ENCODE measurements at regions not wholly inside any gene's neighbourhood (a gene's known extent, or its start where the extent isn't known, plus 50 kb on each side); places are given as distances from the start of the nearest gene placed in this dataset.

DNA sequence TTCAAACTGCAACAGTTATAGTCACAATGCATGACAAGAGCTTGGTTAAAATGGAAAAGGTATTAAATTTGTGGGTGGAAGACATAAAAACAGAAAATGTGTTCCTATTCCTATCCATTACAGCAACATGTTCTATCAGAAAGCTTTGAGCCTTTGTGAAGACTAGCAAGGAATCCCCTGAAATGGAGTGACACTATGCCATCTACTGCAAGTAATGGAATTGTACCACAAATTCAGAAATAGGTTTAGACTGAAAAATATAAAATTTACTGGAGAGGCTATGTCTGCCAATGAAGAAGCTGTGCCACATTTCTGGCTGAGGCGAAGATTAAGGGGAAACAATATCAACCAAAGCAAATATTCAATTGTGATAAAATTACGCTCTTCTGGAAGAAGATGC is 247.9 kb downstream of the ADAM29 start:
- TF ChIP-seq POLR2AphosphoS5 (IDR thresholded peaks at IDR 0.05; ENCODE audit: low read depth, low read length) (no peak), SP1 (IDR thresholded peaks at IDR 0.05; ENCODE audit: low read depth) (no peak), POLR2A (IDR thresholded peaks at IDR 0.05; ENCODE audit: borderline replicate concordance, extremely low read depth, insufficient read depth, insufficient read length) (no peak), RAD21 (IDR thresholded peaks at IDR 0.05; ENCODE audit: low read depth) (no peak), ELF1 (IDR thresholded peaks at IDR 0.05; ENCODE audit: borderline replicate concordance, low read depth) (no peak), ZFX (IDR thresholded peaks at IDR 0.05) (no peak)
- TF ChIP-seq, protein P1, sequence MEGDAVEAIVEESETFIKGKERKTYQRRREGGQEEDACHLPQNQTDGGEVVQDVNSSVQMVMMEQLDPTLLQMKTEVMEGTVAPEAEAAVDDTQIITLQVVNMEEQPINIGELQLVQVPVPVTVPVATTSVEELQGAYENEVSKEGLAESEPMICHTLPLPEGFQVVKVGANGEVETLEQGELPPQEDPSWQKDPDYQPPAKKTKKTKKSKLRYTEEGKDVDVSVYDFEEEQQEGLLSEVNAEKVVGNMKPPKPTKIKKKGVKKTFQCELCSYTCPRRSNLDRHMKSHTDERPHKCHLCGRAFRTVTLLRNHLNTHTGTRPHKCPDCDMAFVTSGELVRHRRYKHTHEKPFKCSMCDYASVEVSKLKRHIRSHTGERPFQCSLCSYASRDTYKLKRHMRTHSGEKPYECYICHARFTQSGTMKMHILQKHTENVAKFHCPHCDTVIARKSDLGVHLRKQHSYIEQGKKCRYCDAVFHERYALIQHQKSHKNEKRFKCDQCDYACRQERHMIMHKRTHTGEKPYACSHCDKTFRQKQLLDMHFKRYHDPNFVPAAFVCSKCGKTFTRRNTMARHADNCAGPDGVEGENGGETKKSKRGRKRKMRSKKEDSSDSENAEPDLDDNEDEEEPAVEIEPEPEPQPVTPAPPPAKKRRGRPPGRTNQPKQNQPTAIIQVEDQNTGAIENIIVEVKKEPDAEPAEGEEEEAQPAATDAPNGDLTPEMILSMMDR (IDR thresholded peaks at IDR 0.05 in 2 of 3, conservative IDR thresholded peaks at IDR 0.05 in 1 of 3; ENCODE audit: borderline replicate concordance in 1 of 3, insufficient read depth in 1 of 3, low read depth in 2 of 3, low read length in 2 of 3) = no peak
